ENCODE measurements at regions not wholly inside any gene's neighbourhood (a gene's known extent, or its start where the extent isn't known, plus 50 kb on each side); places are given as distances from the start of the nearest gene placed in this dataset.
A peak's percentile ranks its signal among the peaks of the same experiment; 100 is the strongest.

DNA sequence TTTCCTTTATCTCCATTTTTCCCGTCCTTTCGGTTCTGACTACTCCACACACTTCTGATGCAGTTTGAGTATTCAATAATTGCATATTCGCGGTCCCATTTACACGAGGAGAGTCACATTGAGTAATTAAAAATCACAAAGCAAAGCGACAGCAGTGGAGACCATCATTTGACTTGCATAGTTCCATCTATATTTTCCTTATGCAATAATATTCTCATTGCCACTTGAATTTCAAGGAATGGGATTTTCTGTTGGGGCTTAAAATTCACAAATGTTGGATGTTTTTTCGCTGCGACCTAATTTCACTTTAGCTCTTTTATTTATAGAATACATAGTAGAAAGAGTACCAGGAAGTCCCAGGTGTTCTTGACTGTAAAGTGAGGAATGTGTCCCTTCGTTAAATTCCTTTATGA is 186.8 kb downstream of the ZEB2 start:
- no peak for DNase-seq

GRCh38 chr2:144332356-144333142 is 187.4 kb downstream of the ZEB2 start:
- peak; percentile 83 to 87 for DNase-seq

GRCh38 chr2:144331674-144332355 is 188.1 kb downstream of the ZEB2 start:
- peak in 1 of 2 experiments; percentile 71 for DNase-seq

- peak in 1 of 2 experiments; percentile 43 for DNase-seq
Observed at GRCh38 chr2:144330951-144331673, 188.8 kb downstream of the ZEB2 start.

DNA sequence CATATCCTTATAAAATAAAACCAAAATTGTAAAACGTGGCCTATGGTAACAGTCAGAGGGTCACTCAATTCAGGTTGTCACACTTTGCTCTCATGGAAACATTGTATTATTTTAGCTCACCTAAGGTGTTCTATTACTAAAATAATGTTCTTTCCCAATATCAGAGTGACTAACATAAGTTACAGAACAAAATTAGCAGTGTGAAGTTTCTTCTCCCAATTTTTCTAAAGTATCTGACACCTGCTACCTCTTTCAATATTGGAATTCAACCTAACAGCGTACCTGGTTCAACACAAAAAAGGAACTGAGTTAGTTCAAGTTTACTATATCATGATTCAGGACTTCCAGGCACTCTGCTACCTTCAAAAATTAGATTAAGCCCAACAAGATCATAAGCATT is 190.4 kb downstream of the ZEB2 start:
- DNase-seq: no peak

DNA sequence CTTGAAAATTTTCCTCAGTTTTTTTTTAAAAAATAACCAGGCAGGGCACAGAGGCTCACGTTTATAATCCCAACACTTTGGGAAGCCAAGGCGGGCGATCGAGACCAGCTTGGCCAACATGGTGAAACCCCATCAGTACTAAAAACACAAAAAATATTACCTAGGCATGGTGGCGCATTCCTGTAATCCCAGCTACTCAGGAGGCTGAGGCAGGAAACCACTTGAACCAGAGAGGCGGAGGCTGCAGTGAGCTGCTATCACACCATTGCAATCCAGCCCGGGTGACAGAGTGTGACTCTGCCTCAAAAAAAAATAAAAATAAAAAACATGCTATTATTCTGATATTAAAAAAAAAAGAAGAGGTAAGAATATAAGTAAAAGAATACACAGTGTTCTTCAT is 191.0 kb downstream of the ZEB2 start:
- DNase-seq: no peak

DNA sequence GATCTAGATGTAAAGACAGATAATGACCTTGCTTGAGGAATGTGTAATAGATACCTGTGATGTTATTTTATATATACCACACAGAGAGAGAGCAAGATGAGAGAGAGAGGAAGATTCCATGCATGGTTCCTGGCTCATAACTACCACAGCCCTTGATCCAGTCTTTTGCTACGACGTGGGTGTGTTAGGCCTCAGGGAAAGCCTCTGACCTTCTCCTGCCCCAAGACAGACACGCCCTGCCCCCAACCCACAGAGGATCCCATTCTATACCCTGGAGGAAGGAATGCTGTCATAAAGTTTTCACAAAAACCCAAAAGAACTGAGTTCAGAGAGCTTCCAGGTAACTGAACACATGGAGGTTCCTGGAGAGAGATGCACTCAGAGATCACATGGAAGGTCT is 193.1 kb downstream of the ZEB2 start:
- DNase-seq: no peak

DNA sequence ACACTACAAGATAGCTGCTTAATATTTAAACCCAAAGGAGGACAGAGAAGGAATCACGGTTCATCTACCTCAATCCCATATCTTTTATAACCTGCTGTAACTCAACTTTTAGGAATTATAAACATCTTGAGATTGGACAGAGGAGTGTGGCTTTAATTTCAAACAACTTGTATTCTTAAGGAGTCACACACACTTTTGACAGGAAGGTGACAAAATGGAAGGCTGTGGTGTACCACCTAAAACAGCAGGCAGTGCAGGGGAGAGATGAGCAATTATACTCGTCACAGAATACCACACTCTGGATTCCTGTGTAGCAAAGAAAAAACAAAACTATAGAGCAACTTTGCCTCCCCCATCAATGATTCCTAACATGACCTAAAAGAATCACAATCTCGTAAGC is 194.8 kb downstream of the ZEB2 start:
- DNase-seq: peak; percentile 23 to 53

GRCh38 chr2:144324446-144325045 is 195.4 kb downstream of the ZEB2 start:
- DNase-seq: peak in 1 of 2 experiments; percentile 24

DNA sequence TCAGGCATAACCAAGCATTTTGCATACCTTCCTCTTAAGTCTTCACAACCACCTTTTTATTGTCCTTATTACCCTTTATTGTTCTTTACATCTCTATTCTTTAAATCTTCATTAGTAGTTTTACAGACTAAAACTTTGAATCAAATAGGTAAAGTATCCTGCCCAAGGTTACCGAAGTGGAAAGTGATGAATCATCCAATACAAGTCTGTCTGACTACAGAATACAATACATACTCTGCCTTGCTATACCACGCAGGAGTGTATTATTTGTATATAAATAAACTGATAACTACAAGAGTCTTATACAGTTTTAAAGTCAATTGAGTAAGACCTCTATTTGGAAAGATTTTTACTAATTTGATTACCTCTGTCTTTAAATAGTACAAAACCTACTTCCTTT is 196.0 kb downstream of the ZEB2 start:
- DNase-seq: no peak

GRCh38 chr2:144322379-144322778 is 197.5 kb downstream of the ZEB2 start:
- no peak for DNase-seq

GRCh38 chr2:144320491-144320890 is 199.4 kb downstream of the ZEB2 start:
- peak; percentile 48 to 57 for DNase-seq

DNA sequence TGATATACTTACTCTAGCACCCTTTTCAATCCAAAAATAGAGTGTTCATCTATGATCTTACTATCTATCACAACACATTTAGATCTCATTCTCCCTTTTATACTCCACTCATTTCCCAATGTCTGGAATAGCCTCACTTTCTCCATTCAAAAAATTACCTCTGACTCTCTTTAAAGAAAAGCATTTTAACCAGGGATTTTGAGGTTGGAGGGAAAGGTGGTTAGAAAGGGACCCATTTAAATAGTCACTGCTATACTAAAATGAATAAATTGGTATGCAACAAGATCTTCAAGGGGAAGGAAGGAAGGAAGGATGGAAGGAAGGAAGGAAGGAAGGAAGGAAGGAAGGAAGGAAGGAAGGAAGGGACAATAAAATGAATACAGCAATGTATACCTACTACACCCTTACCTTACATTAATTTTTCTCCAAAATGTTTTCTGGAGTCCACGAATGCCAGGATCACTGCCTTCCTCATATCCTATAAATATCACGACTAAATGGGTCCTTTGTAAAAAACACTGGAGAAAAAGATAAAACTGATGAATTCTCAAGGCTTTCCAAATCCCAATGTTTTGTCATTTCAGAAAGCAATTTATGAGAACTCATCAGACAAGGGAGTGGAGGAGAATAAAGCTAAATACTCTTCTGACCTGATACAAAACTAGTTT is 202.7 kb downstream of the ZEB2 start:
- DNase-seq: no peak

DNA sequence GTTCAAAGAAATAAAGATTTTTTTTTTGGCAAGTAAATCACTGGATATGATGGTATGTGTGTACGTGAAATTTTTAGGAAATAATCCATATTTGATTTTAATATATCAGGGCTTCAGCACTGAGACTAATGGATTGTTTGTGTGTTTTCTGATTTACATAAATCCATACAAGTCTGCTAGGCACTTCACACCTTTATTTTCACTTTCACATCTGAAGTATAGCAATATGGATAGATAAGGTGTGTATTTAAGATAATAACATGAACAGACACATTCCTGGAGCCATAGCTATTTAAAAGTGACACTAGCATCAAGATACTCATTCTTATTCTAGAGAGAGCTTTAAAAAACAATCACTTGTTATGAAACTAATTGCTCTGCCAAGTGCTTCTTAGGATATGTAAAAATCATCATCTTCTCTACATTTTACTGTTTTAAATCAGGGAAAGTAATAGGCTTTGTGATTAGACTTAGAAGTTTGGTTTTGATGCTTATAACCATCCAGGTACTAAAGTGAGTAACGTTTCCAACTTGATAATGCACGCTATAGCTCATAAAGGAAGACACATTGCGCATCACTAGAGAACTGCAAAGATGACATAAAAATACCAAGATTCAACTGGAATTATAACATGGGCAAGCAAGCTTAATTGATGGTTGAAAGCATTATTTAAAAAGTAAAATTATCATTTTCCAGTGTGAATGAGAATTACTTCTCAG is 208.9 kb downstream of the ZEB2 start:
- no peak for DNase-seq

DNA sequence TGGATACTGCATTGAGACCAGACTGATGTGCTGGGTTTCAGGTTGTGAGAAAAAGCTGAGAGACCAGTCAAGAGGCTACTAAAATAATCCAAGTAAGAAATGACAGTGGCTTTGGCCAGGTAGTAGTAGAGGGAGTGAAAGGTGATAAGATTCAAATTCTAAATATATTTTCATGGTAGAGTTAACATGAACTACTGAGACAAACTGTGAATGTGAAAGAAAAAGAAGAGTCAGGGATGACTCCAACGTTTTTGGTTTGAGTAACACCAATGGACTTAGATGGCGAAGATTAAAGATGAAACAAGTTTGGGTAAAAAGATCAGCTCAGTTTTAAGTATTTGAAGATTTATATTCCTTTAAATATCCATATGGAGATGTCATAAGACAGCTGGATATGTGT is 209.4 kb downstream of the ZEB2 start:
- no peak for DNase-seq

DNA sequence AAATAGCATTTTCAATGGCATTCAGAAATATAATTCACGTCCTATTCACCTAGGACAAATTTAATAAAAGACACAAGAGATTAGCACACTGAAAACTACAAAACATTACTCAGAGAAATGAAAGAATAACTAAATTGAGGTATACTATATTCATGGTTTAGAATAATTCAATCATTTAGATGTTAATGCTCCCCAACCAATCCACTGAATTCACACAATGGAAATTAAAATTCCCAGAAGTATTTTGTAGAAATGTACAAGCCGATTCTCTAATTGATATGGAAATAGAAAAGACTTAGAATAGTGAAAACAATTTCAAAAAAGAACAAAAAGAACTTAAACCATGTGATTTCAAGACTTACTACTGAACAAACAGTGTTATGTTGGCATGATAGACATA is 212.2 kb downstream of the ZEB2 start:
- no peak for DNase-seq

DNA sequence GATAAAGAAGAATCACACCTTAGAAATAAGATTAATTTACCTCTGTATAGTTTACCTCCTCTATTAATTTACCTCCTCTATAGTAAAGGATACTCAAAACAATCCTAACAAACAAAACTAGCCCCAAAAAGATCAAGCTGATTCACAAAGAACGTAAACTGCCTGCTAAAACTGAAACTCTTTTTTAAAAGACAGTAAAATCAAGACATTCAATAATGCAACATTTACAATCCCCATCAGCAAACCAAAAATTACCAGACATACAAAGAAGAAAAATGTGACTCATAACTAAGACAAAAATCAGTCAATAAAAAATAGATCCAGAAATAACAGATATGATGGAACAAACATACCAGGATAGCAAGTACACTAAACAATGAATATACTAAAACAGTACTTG is 215.7 kb downstream of the ZEB2 start:
- DNase-seq: no peak

DNA sequence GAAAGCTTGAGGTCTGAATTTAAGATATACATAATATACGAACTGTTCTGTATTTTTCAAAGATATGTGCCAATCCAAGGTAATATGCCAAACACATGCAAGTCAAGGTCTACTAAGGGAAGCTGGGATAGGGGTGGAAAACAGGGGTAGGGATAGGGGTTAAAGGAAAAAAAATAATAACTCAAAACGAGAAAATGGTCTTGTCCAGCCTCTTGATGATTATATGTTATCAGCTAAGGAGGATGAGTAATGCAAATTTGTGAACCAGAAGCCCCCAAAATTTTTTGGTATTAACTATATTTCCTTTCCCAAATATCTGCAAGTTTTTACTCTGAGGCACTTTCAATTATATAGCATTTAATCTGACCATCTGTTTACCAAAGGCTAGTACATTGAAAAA is 219.3 kb downstream of the ZEB2 start:
- no peak for DNase-seq

- DNase-seq: no peak
Observed at GRCh38 chr2:144290276-144290675, 229.6 kb downstream of the ZEB2 start.

DNA sequence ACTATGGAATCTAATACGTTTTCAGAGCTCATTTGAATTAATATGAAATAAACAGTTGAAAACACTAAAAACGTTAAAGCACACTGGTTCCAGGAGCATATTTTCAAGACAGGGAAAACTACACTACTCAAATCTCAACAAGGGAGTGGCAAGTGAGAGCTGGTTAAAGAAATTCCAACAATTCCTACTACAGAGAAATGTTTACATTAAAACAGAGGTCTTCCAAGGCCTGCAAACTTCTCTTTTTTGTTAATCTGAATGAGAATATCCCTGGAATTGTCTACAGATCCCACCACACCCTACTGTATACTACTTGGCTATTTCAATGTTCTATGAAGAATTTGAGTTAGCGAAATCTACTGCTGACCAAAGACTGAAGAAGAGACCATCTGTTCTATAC is 231.5 kb downstream of the ZEB2 start:
- DNase-seq: no peak

GRCh38 chr2:144285324-144285723 is 234.6 kb downstream of the ZEB2 start:
- DNase-seq: no peak

DNA sequence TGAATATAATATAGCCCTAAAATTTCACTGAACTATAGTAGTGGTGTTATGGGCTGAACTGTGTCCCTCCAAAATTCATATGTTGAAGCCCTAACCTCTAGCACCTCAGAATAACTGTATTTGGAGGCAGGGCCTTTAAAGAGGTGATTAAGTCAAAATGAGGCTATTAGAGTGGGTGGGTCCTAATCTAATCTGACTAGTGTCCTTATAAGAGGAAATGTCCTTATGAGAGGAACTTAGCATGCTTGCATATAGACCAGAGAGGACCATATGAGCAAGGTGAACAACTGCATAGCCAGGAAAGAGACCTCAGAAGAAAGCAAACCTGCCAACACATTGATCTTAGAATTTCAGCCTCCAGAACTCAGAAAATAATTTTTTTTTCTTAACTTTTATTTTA is 238.4 kb downstream of the ZEB2 start:
- DNase-seq: no peak

Data from activated CD4-positive, alpha-beta T cell treated with anti-CD3 and anti-CD28 coated beads, Interleukin-2, amount 50 U/mL, for 48 hours (primary cell).